Sigmoid colon (tissue), 4 donors: ENCODE measurements at regions not wholly inside any gene's neighbourhood (a gene's known extent, or its start where the extent isn't known, plus 50 kb on each side); places are given as distances from the start of the nearest gene placed in this dataset.

Source experiments
- EP300 ChIP-seq, 4 donors: sonication (generic); formaldehyde crosslinking; IDR thresholded peaks; one replicate each; pipeline ENCODE4 v1.6.1; 2017; ENCODE audit warnings: antibody characterized with exemption in 4 of 4
- POLR2A ChIP-seq, 2 donors: fragments of 450-650 bp; IDR thresholded peaks; one replicate each; pipeline ENCODE4 v1.6.1; 2016; ENCODE audit warnings: antibody characterized with exemption in 2 of 2, mild to moderate bottlenecking in 2 of 2, moderate library complexity in 2 of 2
- POLR2AphosphoS5 ChIP-seq, 4 donors: sonication (generic); formaldehyde crosslinking; IDR thresholded peaks; one replicate each; pipeline ENCODE4 v1.6.1; 2017; ENCODE audit warnings: antibody characterized with exemption in 4 of 4
- TF ChIP-seq, protein P1 (sequence below), 4 experiments: fragments of 450-650 bp in 3 of 4; fragments of 200-600 bp in 1 of 4; IDR thresholded peaks; one replicate each; pipeline ENCODE4 v1.5.1; 2016 to 2019; ENCODE audit warnings: antibody characterized with exemption in 4 of 4, mild to moderate bottlenecking in 3 of 4, moderate library complexity in 2 of 4

DNA sequence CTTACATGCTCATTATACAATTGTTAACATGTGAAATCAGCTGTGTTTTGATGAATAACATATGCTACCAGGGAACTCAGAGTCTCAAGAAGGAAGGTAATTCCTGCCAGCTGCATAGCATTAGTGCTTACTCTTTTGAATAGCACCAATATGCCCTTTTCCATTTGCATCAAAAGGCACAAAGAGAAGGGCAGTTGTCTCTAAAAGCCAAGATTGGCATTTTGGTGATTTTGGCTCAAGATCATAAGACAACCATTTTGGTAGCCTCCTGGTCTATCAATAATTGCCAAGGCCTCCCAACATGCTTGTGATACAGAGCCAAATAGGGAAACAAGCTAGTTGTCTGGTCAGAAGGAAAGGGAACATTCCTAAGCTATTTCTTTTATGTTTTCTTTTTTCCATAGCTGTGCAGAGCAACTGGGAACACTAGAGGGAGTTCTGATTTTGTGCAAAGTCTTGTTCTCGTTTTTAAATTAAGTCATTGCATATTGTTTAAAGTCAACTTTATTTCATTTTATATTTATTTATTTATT lies 416.7 kb upstream of the CHORDC1 start:
- TF ChIP-seq, protein P1, sequence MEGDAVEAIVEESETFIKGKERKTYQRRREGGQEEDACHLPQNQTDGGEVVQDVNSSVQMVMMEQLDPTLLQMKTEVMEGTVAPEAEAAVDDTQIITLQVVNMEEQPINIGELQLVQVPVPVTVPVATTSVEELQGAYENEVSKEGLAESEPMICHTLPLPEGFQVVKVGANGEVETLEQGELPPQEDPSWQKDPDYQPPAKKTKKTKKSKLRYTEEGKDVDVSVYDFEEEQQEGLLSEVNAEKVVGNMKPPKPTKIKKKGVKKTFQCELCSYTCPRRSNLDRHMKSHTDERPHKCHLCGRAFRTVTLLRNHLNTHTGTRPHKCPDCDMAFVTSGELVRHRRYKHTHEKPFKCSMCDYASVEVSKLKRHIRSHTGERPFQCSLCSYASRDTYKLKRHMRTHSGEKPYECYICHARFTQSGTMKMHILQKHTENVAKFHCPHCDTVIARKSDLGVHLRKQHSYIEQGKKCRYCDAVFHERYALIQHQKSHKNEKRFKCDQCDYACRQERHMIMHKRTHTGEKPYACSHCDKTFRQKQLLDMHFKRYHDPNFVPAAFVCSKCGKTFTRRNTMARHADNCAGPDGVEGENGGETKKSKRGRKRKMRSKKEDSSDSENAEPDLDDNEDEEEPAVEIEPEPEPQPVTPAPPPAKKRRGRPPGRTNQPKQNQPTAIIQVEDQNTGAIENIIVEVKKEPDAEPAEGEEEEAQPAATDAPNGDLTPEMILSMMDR (IDR thresholded peaks at IDR 0.05): peak in 1 of 4 experiments; percentile 16
- TF ChIP-seq POLR2A (IDR thresholded peaks at IDR 0.05) (no peak), POLR2AphosphoS5 (IDR thresholded peaks at IDR 0.05) (no peak), EP300 (IDR thresholded peaks at IDR 0.05) (no peak)
